Stimulated activated CD4-positive, alpha-beta T cell treated with anti-CD3 and anti-CD28 coated beads, Interleukin-1b, Interleukin-23, amount 100 ng/mL, for 24 hours (primary cell): ENCODE measurements at regions not wholly inside any gene's neighbourhood (a gene's known extent, or its start where the extent isn't known, plus 50 kb on each side); places are given as distances from the start of the nearest gene placed in this dataset.
"Not testable (repeated sequence)": the region's sequence is repeated elsewhere in the genome, so short reads cannot be mapped to it uniquely, and the experiment has no call there.

Experiments
- DNase-seq, 4 experiments: peaks; one replicate each; pipeline ENCODE4 v3.0.0-alpha.2; 2020; ENCODE audit warnings: low read depth in 4 of 4, low spot score in 1 of 4

- no peak for DNase-seq
These were observed 106.7 kb downstream of the LEPR start for GRCh38 chr1:65527190-65527589.

DNA sequence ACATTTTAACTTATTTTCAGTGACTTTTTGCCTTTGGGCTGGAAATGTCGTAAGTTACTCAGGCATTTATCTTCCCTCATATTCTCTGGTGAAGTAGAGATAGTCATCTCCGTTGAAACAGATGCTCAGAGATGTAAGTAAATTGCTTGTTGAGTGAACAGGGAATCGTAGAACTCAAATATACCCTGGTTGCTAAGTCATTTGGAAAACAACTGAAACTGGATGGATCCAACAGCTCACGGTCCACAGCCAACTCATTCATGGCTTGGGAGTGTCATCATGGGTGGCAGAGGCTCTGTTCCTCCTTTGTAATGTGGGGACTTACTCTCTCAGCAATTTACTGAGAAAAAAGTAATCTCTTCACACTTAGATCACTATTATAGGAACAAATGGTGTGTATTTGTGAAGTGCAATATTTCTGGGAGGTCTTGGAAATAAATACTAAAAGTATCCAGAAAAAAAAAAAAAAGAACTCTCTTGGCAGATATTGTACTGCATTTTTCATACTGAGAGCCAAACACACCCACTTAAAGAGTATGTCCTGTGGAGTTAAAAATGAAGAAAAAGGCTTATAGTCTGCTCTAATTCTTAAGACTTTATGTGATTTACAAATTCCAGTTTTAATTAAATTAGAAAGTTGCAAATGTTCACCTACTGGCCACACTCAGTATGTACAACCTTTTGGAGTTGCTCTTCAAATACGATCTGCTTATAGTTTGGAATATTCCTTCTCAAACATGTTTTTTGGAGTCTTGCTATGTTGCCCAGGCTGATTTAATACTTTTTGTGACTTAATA is 107.4 kb downstream of the LEPR start:
- no peak for DNase-seq

GRCh38 chr1:65531972-65532570 is 111.6 kb downstream of the LEPR start:
- no peak for DNase-seq

DNA sequence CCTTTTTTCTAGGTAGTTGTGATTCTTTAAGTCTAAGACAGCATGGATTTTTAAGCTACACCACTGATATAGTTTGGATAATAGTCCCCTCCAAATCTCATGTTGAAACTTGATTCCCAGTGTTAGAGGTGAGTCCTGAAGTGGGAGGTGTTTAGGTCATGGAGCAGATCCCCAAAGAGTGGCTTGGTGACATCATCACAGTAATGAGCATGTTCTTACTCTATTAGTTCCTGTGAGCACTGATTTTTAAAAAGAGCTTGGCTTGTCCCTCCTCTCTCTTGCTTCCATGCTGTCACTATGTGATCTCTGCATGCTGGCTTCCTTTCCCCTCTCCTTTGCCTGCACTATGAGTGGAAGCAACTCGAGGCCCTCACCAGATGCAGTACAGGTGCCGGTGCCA is 115.5 kb downstream of the LEPR start:
- DNase-seq, result no peak

- no peak for DNase-seq
These were observed 117.6 kb downstream of the LEPR start for GRCh38 chr1:65538086-65538485.

GRCh38 chr1:65538664-65539063 is 118.2 kb downstream of the LEPR start:
- no peak for DNase-seq

DNA sequence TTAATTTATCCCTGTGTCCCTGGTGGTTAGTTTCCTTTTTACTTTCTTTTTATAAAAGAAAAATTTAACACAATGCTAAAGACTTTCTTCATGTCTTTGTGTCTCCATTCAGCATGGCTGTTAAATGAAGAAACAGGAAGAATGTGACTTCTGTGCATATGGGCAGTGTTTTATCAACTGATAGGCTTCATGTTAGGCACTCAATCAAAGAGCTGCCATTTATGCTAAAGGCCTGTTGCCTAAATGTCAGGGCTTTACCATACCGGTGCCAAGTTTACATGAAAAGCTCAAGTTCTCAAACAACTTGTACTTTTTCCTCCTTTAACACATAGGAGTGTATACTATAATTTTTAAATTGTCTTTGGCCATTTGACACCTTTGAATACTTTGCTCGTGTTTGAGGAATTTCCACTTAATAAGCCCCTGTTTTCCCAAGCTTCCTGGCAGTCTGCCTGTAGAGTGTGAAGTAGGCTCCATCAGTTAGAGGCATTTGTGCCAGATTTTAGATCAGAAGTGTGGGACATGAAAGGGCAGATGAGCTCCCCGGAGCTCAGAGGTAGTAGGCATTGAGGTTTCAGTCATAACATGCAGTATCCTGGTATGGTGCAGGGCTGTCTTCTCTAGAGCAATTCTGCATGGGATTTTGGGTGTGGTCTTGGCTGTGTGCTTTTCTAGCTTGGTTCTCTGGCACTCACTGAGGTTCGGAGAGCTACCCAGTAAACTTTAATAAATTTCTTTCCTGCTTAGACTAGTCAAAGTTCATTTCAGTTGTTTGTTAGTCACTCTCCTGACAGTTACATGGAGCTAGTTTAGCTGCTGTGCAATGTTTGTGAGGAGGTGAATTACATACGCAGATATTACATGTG is 119.0 kb downstream of the LEPR start:
- DNase-seq, result no peak

- no peak for DNase-seq
These were observed 120.7 kb downstream of the LEPR start for GRCh38 chr1:65541161-65541560.

- DNase-seq, result no peak
These were observed 121.4 kb downstream of the LEPR start for GRCh38 chr1:65541865-65542264.

- not testable (repeated sequence) for DNase-seq
These were observed 122.1 kb downstream of the LEPR start for GRCh38 chr1:65542592-65542991.

DNA sequence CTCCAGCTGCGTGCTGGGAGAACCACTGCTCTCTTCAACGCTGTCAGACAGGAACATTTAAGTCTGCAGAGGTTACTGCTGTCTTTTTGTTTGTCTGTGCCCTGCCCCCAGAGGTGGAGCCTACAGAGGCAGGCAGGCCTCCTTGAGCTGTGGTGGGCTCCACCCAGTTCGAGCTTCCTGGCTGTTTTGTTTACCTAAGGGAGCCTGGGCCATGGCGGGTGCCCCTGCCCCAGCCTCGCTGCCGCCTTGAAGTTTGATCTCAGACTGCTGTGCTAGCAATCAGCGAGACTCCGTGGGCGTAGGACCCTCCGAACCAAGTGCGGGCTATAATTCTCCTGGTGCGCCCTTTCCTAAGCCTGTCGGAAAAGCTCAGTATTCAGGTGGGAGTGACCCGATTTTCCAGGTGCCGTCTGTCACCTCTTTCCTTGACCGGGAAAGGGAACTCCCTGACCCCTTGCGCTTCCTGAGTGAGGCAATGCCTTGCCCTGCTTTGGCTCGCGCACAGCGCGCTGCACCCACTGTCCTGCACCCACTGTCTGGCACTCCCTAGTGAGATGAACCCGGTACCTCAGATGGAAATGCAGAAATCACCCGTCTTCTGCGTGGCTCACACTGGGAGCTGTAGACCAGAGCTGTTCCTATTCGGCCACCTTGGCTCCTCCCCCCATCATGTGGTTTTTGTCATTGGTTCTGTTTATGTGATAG is 130.0 kb downstream of the LEPR start:
- not testable (repeated sequence) for DNase-seq

DNA sequence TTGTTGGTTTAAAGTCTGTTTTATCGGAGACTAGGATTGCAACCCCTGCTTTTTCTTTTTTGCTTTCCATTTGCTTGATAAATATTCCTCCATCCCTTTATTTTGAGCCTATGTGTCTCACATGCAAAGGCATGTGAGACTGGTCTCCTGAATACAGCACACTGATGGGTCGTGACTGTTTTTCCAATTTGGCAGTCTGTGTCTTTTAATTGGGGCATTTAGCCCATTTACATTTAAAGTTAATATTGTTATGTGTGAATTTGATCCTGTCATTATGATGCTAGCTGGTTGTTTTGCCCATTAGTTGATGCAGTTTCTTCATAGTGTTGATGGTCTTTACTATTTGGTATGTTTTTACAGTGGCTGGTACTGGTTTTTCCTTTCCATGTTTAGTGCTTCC is 132.0 kb downstream of the LEPR start:
- DNase-seq, result not testable (repeated sequence)

- not testable (repeated sequence) for DNase-seq
These were observed 133.8 kb downstream of the LEPR start for GRCh38 chr1:65554086-65554764.

DNA sequence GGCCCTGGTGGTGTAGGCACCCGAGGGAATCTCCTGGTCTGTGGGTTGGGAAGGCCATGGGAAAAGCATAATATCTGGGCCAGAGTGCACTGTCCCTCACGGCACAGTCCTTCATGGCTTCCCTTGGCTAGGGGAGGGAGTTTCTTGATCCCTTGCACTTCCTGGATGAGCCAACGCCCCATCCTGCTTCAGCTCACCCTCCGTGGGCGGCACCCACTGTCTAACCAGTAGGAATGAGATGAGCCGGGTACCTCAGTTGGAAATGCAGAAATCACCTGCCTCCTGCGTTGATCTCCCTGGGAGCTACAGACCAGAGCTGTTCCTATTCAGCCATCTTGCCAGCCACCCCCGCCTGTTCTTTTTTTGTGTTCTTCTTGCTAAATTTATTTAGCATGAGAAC is 134.4 kb downstream of the LEPR start:
- DNase-seq, result no peak

GRCh38 chr1:65558215-65558614 is 137.7 kb downstream of the LEPR start:
- no peak for DNase-seq

GRCh38 chr1:65564493-65564892 is 144.0 kb downstream of the LEPR start:
- DNase-seq, result no peak

DNA sequence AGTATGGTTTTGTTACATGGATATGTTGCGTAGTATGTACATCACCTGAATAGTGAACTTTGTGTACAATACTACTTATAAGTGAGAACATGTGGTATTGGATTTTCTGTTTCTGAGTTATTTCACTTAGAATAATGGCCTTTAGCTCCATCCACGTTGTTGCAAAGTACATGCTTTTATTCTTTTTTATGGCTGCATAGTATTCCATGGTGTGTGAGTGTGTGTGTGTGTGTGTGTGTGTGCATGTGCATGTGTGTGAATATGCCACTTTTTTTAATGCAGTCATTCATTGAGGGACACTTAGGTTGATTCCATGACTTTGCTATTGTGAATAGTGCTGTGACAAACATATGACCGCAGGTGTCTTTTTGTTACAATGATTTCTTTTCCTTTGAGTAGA is 147.8 kb downstream of the LEPR start:
- no peak for DNase-seq

GRCh38 chr1:65572701-65573421 is 152.4 kb downstream of the LEPR start:
- DNase-seq, result no peak

DNA sequence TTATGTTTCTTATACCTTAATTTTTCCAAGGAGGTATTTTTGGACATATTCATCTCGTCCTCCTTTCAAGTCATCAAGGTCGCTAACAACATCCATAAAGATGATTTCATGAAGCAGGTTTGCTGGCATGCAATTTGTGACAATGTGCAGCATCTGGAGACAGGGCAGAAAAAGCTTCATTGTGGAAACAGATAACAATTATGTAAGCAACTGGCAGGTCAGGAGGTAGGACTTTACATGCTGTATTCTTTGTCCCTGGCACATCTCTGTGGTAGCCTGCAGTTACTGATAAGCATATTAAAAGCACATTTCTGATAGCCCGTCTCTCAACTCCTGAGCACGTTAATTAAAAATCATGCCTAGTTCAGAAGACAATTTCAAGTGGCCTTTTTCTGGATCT is 156.8 kb downstream of the LEPR start:
- no peak for DNase-seq

DNA sequence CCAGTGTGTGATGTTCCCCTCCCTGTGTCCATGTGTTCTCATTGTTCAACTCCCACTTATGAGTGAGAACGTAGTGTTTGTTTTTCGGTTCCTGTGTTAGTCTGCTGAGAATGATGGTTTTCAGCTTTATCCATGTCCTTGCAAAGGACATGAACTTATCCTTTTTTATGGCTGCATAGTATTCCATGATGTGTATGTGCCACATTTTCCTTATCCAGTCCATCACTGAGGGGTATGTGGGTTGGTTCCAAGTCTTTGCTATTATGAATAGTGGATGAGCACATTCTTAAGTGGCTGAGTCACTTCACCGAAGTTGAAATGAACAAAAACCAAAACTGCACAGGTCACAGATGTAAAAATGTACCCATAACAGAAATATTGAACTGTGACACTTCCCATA is 157.5 kb downstream of the LEPR start:
- not testable (repeated sequence) for DNase-seq
